Activated naive CD8-positive, alpha-beta T cell treated with anti-CD3 and anti-CD28 coated beads, Interleukin-2, amount 50 U/mL, for 24 hours (primary cell): ENCODE measurements at regions not wholly inside any gene's neighbourhood (a gene's known extent, or its start where the extent isn't known, plus 50 kb on each side); places are given as distances from the start of the nearest gene placed in this dataset.

Experiments
- ATAC-seq: fragments of 150-1000 bp; cut with Tn5 transposase; one replicate; pipeline ENCODE4 v1.10.0; 2021
- DNase-seq: peaks from one replicate; pipeline ENCODE4 v3.0.0; 2021
- H3K27ac Mint-ChIP-seq: one replicate; pipeline ENCODE4 v1.8.0; 2021; ENCODE audit warnings: mild to moderate bottlenecking, mixed read lengths
- H3K27me3 Mint-ChIP-seq: one replicate; pipeline ENCODE4 v1.8.0; 2021; ENCODE audit warnings: mixed read lengths
- H3K36me3 Mint-ChIP-seq: one replicate; pipeline ENCODE4 v1.8.0; 2021; ENCODE audit warnings: low read depth, mixed read lengths
- H3K4me1 Mint-ChIP-seq: one replicate; pipeline ENCODE4 v1.8.0; 2021; ENCODE audit warnings: mixed read lengths
- H3K4me3 Mint-ChIP-seq: one replicate; pipeline ENCODE4 v1.8.0; 2021; ENCODE audit warnings: mild to moderate bottlenecking, moderate library complexity, mixed read lengths
- H3K9me3 Mint-ChIP-seq: one replicate; pipeline ENCODE4 v1.8.0; 2021; ENCODE audit warnings: mixed read lengths

DNA sequence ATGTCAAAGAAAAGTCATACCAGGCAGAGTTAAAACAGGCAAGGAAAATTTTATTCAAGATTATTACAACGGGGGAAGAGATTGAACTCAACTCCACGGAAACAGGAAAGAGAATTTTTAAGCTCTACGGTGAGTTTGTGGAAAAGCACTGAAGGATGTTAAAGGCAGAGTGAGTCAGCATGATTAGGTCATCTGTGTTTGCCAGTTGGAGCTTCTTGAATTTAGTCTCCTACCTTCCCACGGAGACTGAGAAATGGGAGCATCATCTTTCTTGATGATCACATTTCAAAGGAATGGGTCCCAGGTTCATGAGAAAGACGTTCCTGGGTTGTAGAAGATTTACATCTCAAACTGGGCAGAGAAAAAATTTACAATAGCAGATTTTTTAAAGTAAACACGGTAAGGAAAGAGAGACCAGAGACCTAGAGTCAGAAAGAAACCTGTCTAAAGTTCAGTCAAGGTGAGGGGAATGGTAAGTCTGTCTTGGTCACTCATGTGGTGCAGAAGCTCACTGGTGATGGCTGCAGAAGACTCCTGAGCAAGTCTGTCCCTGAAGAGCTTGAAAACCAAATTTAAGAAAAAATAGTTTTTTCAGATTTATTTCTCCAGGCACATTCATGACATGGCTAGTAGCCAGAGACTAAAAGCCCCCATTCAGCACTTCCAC is 516.9 kb upstream of the LRRN3 start:
- Mint-ChIP-seq H3K4me3 (no peak overlapping the region), H3K4me1 (peaks cover 3% of the 10 kb centered on the region), H3K36me3 (no peaks in the 10 kb centered on the region), H3K27me3 (no peaks in the 10 kb centered on the region), H3K27ac (no peak overlapping the region), H3K9me3 (no peaks in the 10 kb centered on the region)
- DNase-seq (no peak), ATAC-seq (no peak)

DNA sequence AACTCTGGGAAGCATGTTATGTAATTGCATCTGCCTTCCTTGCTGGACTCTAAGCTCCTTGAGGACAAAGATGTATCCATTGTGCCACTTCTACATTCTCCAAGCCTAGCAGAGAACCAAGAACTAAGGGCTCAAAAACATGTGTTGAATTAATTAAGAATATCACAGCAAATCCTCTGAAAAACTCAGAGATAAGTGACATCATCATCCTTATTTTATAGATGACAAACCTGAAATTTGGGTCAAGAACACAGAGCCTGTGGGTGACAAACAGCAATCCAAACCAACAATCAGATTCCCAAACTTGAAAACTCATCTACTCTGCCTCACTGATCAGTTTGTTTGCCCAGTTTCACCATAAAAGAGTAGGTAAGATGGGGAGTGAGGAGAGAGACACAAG is 503.6 kb upstream of the LRRN3 start:
- Mint-ChIP-seq H3K27ac (no peak overlapping the region), H3K4me1 (no peaks in the 10 kb centered on the region), H3K4me3 (no peak overlapping the region), H3K9me3 (peaks cover 3% of the 10 kb centered on the region), H3K27me3 (no peaks in the 10 kb centered on the region), H3K36me3 (no peaks in the 10 kb centered on the region)
- no peak for DNase-seq
- ATAC-seq = no peak

DNA sequence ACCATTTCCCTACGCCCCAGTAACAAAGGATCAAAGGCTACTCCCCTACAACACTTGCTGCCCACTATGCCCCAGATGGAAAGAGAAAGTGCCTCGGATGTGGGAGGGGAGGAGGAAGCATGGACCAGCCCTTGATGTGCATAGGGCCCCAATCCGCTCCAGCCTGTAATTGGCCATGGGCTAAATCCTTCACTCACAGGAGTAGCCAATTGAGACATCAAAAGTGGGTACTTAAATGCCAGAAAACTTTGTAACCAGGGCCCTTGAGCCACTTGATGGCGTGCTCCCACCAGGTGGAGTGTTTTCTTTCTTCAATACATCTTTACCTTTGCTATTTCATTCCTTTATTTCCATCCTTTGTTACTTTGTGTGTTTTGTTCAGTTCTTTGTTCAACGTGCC is 500.5 kb upstream of the LRRN3 start:
- H3K36me3 Mint-ChIP-seq = no peaks in the 10 kb centered on the region
- no peak overlapping the region for H3K4me3 Mint-ChIP-seq
- no peaks in the 10 kb centered on the region for H3K4me1 Mint-ChIP-seq
- H3K27ac Mint-ChIP-seq = no peak overlapping the region
- ATAC-seq (peak; percentile 28), DNase-seq (no peak)
- H3K27me3 Mint-ChIP-seq = no peaks in the 10 kb centered on the region
- H3K9me3 Mint-ChIP-seq = no peaks in the 10 kb centered on the region

DNA sequence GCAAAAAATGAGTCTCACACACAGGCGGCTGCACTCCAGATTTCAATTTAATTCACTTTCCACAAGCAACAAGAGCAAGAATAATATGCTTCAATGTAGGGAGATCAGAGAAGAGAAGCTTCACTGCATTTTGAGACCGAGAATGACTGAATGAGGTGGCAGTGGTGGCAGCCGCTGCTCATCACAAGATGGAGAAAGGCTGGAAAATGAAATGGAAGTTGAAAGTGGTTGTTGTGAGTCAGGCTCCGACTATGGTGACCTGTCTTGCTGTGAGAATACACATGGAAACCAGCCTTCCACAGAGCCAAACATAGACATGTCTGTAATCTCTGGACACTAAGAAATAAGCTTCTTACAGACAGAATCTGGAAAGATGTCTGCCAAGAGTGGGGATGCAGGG is 499.6 kb upstream of the LRRN3 start:
- Mint-ChIP-seq H3K36me3 (no peaks in the 10 kb centered on the region), H3K9me3 (no peaks in the 10 kb centered on the region), H3K4me1 (no peaks in the 10 kb centered on the region), H3K4me3 (no peak overlapping the region), H3K27me3 (no peaks in the 10 kb centered on the region), H3K27ac (no peak overlapping the region)
- ATAC-seq = peak; percentile 24
- no peak for DNase-seq

DNA sequence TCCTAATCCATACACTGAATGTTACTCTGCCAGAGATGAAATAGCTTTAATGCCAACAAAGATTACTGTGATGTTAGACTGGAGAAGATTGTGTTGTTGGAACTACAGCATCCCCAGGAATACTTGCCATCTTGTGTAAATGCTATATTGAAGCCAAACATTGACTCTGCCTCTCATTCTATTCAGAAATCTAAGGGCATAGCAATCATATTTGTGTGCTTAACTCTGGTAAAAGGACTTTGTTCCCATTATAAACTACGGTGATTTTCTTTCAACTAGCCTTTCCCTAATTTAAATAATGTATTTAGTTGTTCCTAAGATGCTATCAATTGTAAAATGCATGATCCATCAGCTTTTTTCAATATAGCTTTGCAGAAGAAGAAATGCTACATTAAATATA is 498.4 kb upstream of the LRRN3 start:
- Mint-ChIP-seq H3K27me3 (no peaks in the 10 kb centered on the region), H3K4me3 (no peak overlapping the region), H3K9me3 (no peaks in the 10 kb centered on the region), H3K27ac (no peak overlapping the region), H3K4me1 (no peaks in the 10 kb centered on the region), H3K36me3 (no peaks in the 10 kb centered on the region)
- DNase-seq (no peak), ATAC-seq (no peak)

DNA sequence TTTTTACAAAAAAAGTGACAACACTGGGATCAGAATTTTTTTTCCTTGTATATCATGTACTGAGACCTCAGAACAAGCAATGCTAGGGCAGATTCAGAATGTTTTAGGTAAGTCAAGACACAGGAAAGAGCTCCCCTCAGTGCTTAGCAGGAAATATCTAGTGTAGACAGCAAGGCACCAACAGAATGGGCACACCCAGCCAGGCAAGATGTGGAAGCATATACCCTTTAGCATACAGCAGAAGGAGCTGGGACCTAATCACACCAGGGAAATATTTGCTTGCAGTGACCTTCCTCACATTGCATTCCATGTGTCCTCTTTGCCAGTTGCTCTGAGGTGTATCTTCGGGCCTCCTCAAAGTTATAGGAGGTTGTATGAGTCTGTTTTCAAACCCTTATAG is 497.6 kb upstream of the LRRN3 start:
- no peaks in the 10 kb centered on the region for H3K36me3 Mint-ChIP-seq
- ATAC-seq (no peak), DNase-seq (no peak)
- no peaks in the 10 kb centered on the region for H3K27me3 Mint-ChIP-seq
- H3K4me1 Mint-ChIP-seq = no peaks in the 10 kb centered on the region
- no peaks in the 10 kb centered on the region for H3K9me3 Mint-ChIP-seq
- no peak overlapping the region for H3K4me3 Mint-ChIP-seq
- no peak overlapping the region for H3K27ac Mint-ChIP-seq

DNA sequence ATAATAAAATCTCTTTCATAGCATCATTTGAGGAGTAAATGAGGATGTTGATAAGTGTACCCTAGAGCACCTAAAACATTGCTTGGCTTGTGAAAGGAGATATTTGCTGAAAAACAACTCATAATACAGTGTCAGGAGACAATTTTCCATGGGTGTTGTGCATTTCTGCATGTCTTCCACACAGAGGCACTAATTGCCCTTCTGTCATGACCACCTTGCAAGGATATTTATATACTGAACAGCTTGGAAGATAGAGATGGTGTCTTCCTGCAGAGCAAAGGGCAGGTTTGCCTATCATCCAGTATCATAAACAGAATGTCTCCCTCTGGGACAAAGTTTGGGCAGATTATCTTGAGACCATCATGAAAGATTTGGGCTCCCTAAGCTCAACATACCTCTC is 495.2 kb upstream of the LRRN3 start:
- Mint-ChIP-seq H3K9me3 (no peaks in the 10 kb centered on the region), H3K27me3 (no peaks in the 10 kb centered on the region), H3K27ac (no peak overlapping the region), H3K4me1 (no peaks in the 10 kb centered on the region), H3K36me3 (no peaks in the 10 kb centered on the region), H3K4me3 (no peak overlapping the region)
- DNase-seq (no peak), ATAC-seq (no peak)

DNA sequence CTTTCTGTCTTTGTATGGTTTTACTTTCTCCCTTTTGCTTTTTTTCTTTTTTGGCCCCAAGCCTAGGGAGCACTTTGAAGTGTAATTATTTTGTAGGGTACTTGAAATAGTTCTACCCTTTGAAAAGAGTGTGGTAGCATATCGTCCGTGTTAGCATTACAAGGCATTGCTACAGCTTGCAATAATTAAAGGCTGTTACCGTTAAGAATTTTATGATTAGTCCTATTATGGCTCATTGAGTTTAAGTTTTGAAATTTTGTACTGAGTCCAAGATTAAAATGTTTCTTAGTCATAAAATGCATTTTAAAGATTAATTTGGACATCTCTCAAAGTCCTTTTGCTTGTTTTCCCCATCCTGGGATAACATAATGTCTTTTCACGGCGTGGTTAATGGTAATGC is 490.0 kb upstream of the LRRN3 start:
- H3K4me3 Mint-ChIP-seq = no peak overlapping the region

DNA sequence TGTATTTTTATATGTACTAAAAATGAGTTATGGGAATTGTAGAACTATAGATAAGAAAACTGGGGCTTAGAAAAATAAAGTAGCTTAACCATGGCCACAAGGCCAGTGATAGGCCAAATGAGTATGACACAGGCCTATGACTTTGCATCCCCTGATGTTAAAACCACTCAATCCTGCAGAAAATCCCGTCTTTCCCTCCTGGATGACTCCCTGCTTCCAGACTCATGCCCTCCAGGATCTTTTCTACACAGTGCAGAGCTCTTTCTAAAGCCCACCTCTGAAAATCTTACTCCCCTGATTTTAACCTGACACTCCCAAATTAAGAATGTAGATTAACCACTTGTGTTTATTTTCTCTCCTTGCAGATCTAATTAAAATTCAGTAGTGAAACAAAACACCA is 489.2 kb upstream of the LRRN3 start:
- Mint-ChIP-seq H3K27me3 (no peaks in the 10 kb centered on the region), H3K27ac (no peak overlapping the region), H3K36me3 (no peaks in the 10 kb centered on the region), H3K4me1 (no peaks in the 10 kb centered on the region), H3K4me3 (no peak overlapping the region), H3K9me3 (peaks cover under 1% of the 10 kb centered on the region)
- no peak for DNase-seq
- ATAC-seq = no peak

More for the DNA sequence above, 490.0 kb upstream of the LRRN3 start:
- no peak for ATAC-seq
- no peak for DNase-seq
- no peaks in the 10 kb centered on the region for H3K4me1 Mint-ChIP-seq
- H3K27me3 Mint-ChIP-seq = no peaks in the 10 kb centered on the region
- H3K36me3 Mint-ChIP-seq = no peaks in the 10 kb centered on the region
- no peaks in the 10 kb centered on the region for H3K9me3 Mint-ChIP-seq
- no peak overlapping the region for H3K27ac Mint-ChIP-seq

DNA sequence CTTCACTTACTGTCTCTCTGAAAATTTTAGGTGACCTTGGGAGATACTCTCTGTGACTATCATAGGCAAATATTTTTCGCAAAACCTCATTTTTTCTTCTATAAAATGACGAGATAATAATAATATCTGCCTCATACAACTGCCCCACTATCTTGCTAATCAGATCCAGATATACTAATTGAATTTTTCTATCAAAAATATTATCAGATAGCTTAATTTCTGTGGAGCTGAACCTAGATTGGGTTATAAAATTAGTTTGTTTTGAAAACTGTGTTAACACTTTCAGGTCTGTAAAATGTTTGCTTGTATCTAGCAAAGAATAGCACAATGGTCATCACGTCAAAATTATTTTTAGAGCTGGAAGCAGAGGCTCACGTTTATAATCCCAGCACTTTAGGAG is 486.7 kb upstream of the LRRN3 start:
- Mint-ChIP-seq H3K27me3 (no peaks in the 10 kb centered on the region), H3K4me3 (no peak overlapping the region), H3K36me3 (no peaks in the 10 kb centered on the region), H3K4me1 (peaks cover 6% of the 10 kb centered on the region), H3K9me3 (peaks cover 4% of the 10 kb centered on the region), H3K27ac (no peak overlapping the region)
- DNase-seq = no peak
- ATAC-seq = no peak

DNA sequence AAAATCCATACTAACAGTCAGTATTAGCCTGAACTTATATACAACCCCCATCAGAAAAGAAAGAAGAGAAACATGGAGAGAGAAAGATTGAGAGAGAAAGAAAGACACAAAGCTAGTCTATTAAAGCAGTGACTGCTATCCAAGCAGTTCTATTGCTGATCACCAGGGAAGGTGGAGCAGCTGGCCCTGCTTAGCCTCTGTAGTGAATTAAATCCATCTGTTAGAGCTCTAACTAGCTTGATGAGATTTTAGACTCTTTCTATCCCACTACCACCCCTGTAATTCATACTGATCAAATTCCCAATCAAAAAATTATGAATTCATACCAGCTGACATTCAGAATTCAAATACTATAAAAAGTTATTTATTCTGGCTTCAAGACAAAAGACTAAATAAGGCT is 486.0 kb upstream of the LRRN3 start:
- peaks cover 4% of the 10 kb centered on the region for H3K9me3 Mint-ChIP-seq
- H3K27ac Mint-ChIP-seq = no peak overlapping the region
- ATAC-seq = no peak
- H3K36me3 Mint-ChIP-seq = no peaks in the 10 kb centered on the region
- H3K4me3 Mint-ChIP-seq = no peak overlapping the region
- H3K27me3 Mint-ChIP-seq = no peaks in the 10 kb centered on the region
- no peak for DNase-seq
- peaks cover 6% of the 10 kb centered on the region for H3K4me1 Mint-ChIP-seq

DNA sequence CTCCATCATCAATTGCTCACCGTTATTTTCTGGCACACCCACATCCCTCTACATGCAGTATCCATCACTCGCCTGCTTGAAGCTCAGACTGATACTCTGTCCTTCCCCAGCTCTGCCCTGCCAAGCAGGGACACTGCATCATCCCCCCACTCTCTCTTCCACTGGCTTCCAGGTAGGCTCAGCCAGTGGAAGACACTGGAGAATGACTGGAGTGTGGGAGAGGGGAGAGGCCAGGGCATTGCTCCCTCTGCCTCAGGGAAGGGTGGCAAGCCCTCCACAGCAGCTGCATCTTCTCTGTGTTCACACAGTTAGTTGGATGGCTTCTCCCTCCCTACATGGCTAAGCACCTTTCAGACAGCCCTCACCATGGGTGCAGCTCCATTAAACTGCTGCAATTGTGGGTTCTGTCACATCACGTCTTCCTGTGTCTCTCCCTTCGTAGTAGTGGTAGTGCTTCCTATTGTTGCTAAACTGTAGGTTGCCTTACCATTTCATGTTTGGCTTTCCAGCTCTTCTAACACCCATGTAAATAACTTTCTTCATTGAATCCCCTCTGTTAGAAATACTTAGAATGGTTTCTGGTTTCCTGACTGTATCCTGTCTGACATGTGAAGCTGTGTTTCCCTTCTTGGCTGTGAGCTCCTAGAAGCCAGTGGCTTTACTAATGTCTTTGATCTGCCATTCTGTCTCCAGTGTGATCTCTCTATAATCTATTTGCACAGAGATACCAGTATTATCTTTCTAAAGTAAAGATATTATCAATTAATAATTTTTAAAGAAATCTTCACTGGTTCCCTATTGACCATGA is 483.7 kb upstream of the LRRN3 start:
- H3K4me3 Mint-ChIP-seq = no peak overlapping the region
- no peak overlapping the region for H3K27ac Mint-ChIP-seq
- peaks cover 6% of the 10 kb centered on the region for H3K4me1 Mint-ChIP-seq
- H3K9me3 Mint-ChIP-seq = peaks cover 4% of the 10 kb centered on the region
- no peaks in the 10 kb centered on the region for H3K27me3 Mint-ChIP-seq
- DNase-seq (no peak), ATAC-seq (no peak)
- no peaks in the 10 kb centered on the region for H3K36me3 Mint-ChIP-seq

DNA sequence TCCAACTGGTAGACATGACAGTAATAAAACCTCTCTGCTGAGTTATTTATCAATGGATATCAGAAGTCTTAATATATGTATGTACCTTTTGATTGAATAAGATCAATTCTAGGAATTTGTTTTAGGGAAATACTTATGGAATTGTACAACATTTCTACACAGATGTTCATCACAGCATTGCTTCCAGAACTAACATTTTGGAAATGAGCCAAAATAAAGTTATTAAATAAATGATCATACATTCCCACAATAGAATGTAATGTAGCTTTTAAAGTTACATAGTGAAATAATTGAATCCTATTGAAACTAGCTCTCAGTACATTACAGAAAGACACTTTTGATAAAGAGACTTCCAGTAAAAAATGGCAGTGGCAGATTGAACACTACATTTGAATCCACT is 481.6 kb upstream of the LRRN3 start:
- H3K27me3 Mint-ChIP-seq = no peaks in the 10 kb centered on the region
- ATAC-seq (no peak), DNase-seq (no peak)
- no peak overlapping the region for H3K27ac Mint-ChIP-seq
- no peak overlapping the region for H3K4me3 Mint-ChIP-seq
- peaks cover 4% of the 10 kb centered on the region for H3K9me3 Mint-ChIP-seq
- peaks cover 6% of the 10 kb centered on the region for H3K4me1 Mint-ChIP-seq
- H3K36me3 Mint-ChIP-seq = no peaks in the 10 kb centered on the region

DNA sequence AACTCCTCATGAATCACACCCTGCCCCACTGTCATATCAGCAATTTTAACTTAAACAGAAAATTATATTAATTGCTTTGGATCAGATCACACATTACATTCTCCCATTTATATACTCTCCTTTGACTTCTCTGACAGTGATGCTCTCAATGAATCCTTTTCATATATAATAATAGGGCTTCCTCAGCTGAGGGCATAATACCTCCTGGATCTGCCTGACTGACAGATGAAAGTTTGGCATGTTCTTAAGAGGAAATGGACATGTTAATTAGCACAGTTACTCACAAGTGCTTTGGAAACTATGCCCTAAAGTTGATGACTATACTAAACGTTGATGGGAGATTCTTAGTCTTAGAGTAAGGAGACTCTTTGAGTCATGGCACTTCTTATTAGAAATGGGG is 478.2 kb upstream of the LRRN3 start:
- H3K4me3 Mint-ChIP-seq = no peak overlapping the region
- ATAC-seq (no peak), DNase-seq (no peak)
- no peak overlapping the region for H3K27ac Mint-ChIP-seq
- no peaks in the 10 kb centered on the region for H3K27me3 Mint-ChIP-seq
- no peaks in the 10 kb centered on the region for H3K4me1 Mint-ChIP-seq
- no peaks in the 10 kb centered on the region for H3K9me3 Mint-ChIP-seq
- no peaks in the 10 kb centered on the region for H3K36me3 Mint-ChIP-seq
